ENCODE measurements at regions not wholly inside any gene's neighbourhood (a gene's known extent, or its start where the extent isn't known, plus 50 kb on each side); places are given as distances from the start of the nearest gene placed in this dataset.

DNA sequence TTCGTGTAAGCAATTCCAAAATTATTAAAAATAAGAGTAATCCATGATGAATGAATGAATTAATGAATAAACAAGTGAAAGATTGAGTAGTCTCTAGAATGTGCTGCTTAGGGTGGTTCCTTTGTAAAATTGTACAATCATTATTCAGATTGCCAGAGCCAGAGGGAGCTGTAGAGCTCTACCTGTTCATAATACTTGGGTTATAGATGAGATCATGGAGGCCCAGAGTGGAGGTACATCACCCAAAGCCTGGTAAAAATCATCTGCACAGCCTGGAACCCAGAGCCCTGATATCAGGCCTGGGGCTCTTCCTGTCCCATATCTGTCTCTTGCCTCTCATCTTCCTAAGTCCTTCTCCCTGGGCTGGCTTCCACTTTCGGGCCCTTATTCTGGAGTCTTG is 297.2 kb downstream of the RPLP1 start:
- Histone ChIP-seq H3K27me3 (ENCODE audit: insufficient read depth, low read length, poor library complexity) (peaks cover 30% of the 10 kb centered on the region), H4K20me1 (ENCODE audit: insufficient read depth, low read length) (peaks cover 7% of the 10 kb centered on the region), H3K27ac (ENCODE audit: low read length) (no peak overlapping the region), H3K36me3 (ENCODE audit: insufficient read depth, low read length) (no peaks in the 10 kb centered on the region), H3K79me2 (ENCODE audit: insufficient read depth, low read length) (no peaks in the 10 kb centered on the region), H3K9me3 (ENCODE audit: insufficient read depth, low read length, severe bottlenecking) (peaks cover 10% of the 10 kb centered on the region), H3K4me1 (ENCODE audit: insufficient read depth, low read length) (peaks cover 4% of the 10 kb centered on the region; the same call in 1 of the 2 replicates), H3K9ac (ENCODE audit: low read depth, low read length) (no peak overlapping the region), H3K4me2 (ENCODE audit: insufficient read depth, low read length) (no peak overlapping the region), H2AFZ (ENCODE audit: low read depth, low read length) (no peak overlapping the region), H3K4me3 (ENCODE audit: low read depth in 1 of 2, low read length in 2 of 2) (no peak overlapping the region)
- ATAC-seq (ENCODE audit: insufficient read depth, low read depth) (no peak), DNase-seq (no peak)
- TF ChIP-seq EZH2 (IDR thresholded peaks at IDR 0.05; ENCODE audit: borderline replicate concordance, low read depth, low read length, severe bottlenecking): no peak
- TF ChIP-seq, protein P1, sequence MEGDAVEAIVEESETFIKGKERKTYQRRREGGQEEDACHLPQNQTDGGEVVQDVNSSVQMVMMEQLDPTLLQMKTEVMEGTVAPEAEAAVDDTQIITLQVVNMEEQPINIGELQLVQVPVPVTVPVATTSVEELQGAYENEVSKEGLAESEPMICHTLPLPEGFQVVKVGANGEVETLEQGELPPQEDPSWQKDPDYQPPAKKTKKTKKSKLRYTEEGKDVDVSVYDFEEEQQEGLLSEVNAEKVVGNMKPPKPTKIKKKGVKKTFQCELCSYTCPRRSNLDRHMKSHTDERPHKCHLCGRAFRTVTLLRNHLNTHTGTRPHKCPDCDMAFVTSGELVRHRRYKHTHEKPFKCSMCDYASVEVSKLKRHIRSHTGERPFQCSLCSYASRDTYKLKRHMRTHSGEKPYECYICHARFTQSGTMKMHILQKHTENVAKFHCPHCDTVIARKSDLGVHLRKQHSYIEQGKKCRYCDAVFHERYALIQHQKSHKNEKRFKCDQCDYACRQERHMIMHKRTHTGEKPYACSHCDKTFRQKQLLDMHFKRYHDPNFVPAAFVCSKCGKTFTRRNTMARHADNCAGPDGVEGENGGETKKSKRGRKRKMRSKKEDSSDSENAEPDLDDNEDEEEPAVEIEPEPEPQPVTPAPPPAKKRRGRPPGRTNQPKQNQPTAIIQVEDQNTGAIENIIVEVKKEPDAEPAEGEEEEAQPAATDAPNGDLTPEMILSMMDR (IDR thresholded peaks at IDR 0.05; ENCODE audit: borderline replicate concordance, extremely low read depth, low read length, poor library complexity, severe bottlenecking): peak; percentile 36

DNA sequence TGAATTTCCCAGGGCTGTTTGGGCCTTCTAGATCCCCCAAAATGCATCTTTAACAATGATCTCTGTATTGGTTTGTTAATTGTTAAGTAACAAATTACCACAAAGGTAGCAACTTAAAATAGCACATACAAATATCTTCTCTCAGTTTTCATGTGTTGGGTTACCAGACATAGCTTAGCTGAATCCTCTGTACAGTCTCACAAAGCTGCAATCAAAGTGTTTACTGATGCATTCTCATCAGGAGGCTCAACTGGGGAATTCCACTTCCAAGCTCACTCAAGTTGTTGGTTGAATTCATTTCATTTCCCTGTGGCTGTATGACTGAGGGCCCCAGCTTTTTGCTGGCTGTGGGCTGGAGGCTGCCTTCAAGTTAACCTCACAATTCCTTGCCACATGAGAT is 297.6 kb downstream of the RPLP1 start:
- no peak overlapping the region for H2AFZ ChIP-seq (ENCODE audit: low read depth, low read length)
- TF ChIP-seq EZH2 (IDR thresholded peaks at IDR 0.05; ENCODE audit: borderline replicate concordance, low read depth, low read length, severe bottlenecking): no peak
- TF ChIP-seq, protein P1 (IDR thresholded peaks at IDR 0.05; ENCODE audit: borderline replicate concordance, extremely low read depth, low read length, poor library complexity, severe bottlenecking): no peak
- H3K4me2 ChIP-seq (ENCODE audit: insufficient read depth, low read length): no peak overlapping the region
- no peak overlapping the region for H3K4me3 ChIP-seq (ENCODE audit: low read depth in 1 of 2, low read length in 2 of 2)
- H3K9me3 ChIP-seq (ENCODE audit: insufficient read depth, low read length, severe bottlenecking): peaks cover 10% of the 10 kb centered on the region
- H3K27ac ChIP-seq (ENCODE audit: low read length): no peak overlapping the region
- ATAC-seq (ENCODE audit: insufficient read depth, low read depth): no peak
- peaks cover 30% of the 10 kb centered on the region for H3K27me3 ChIP-seq (ENCODE audit: insufficient read depth, low read length, poor library complexity)
- peaks cover 4% of the 10 kb centered on the region for H4K20me1 ChIP-seq (ENCODE audit: insufficient read depth, low read length)
- no peak overlapping the region for H3K9ac ChIP-seq (ENCODE audit: low read depth, low read length)
- peaks cover 8% of the 10 kb centered on the region for H3K4me1 ChIP-seq (ENCODE audit: insufficient read depth, low read length)
- no peaks in the 10 kb centered on the region for H3K36me3 ChIP-seq (ENCODE audit: insufficient read depth, low read length)
- no peak for DNase-seq
- H3K79me2 ChIP-seq (ENCODE audit: insufficient read depth, low read length): no peaks in the 10 kb centered on the region

DNA sequence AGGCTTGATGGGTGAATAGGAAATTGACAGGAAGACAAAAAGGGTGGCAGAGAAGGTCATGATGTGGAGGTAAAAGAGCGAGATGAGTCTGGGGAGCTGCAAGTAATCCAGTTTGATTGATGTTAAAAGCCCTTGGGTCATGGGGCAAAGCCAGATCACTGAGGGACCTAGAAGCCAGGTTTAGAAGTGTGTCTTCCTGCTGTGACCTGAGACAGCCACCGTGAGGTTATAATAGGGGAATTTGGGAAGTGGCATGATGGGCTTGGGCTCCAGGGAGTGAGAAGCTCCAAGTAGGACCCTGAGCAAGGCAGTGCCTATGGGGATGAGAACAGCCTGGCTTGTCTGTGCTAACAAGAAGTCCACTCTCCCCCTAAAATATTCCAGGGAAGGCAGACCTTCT is 298.5 kb downstream of the RPLP1 start:
- Histone ChIP-seq H3K27me3 (ENCODE audit: insufficient read depth, low read length, poor library complexity) (peaks cover 25% of the 10 kb centered on the region), H3K27ac (ENCODE audit: low read length) (no peak overlapping the region), H3K4me1 (ENCODE audit: insufficient read depth, low read length) (peaks cover 17% of the 10 kb centered on the region), H3K79me2 (ENCODE audit: insufficient read depth, low read length) (no peaks in the 10 kb centered on the region), H3K4me3 (ENCODE audit: low read depth in 1 of 2, low read length in 2 of 2) (no peak overlapping the region), H2AFZ (ENCODE audit: low read depth, low read length) (no peak overlapping the region), H4K20me1 (ENCODE audit: insufficient read depth, low read length) (peaks cover under 1% of the 10 kb centered on the region), H3K36me3 (ENCODE audit: insufficient read depth, low read length) (no peaks in the 10 kb centered on the region), H3K9me3 (ENCODE audit: insufficient read depth, low read length, severe bottlenecking) (peaks cover 10% of the 10 kb centered on the region), H3K4me2 (ENCODE audit: insufficient read depth, low read length) (no peak overlapping the region), H3K9ac (ENCODE audit: low read depth, low read length) (no peak overlapping the region)
- TF ChIP-seq, protein P1 (IDR thresholded peaks at IDR 0.05; ENCODE audit: borderline replicate concordance, extremely low read depth, low read length, poor library complexity, severe bottlenecking): no peak
- TF ChIP-seq EZH2 (IDR thresholded peaks at IDR 0.05; ENCODE audit: borderline replicate concordance, low read depth, low read length, severe bottlenecking): no peak
- no peak for ATAC-seq (ENCODE audit: insufficient read depth, low read depth)
- DNase-seq: no peak

DNA sequence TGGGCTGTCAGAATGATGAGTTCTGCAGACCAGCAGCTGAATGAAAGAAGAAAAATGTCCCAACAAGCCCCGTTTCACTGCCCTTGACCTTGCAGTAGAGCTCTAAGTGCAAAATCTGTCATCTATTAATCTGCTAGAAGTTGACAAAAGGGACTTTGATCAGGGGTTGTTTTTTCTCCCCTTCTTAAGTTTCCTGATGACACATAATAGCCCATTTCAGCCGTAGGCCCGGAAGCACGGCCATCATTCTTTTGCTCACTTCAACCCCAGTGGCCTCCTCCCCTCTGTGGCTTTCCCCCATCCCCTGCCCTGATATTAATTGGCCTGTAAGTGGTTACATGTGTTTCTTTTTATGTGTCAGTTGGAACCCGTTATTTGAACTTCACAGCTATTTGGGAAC is 298.9 kb downstream of the RPLP1 start:
- DNase-seq: no peak
- TF ChIP-seq, protein P1 (IDR thresholded peaks at IDR 0.05; ENCODE audit: borderline replicate concordance, extremely low read depth, low read length, poor library complexity, severe bottlenecking): no peak
- no peak for TF ChIP-seq EZH2 (IDR thresholded peaks at IDR 0.05; ENCODE audit: borderline replicate concordance, low read depth, low read length, severe bottlenecking)
- Histone ChIP-seq H3K4me3 (ENCODE audit: low read depth in 1 of 2, low read length in 2 of 2) (no peak overlapping the region), H4K20me1 (ENCODE audit: insufficient read depth, low read length) (peaks cover 5% of the 10 kb centered on the region), H3K79me2 (ENCODE audit: insufficient read depth, low read length) (no peaks in the 10 kb centered on the region), H2AFZ (ENCODE audit: low read depth, low read length) (no peak overlapping the region), H3K27ac (ENCODE audit: low read length) (no peak overlapping the region), H3K4me2 (ENCODE audit: insufficient read depth, low read length) (no peak overlapping the region), H3K36me3 (ENCODE audit: insufficient read depth, low read length) (no peaks in the 10 kb centered on the region), H3K9me3 (ENCODE audit: insufficient read depth, low read length, severe bottlenecking) (peaks cover 10% of the 10 kb centered on the region), H3K27me3 (ENCODE audit: insufficient read depth, low read length, poor library complexity) (peaks cover 25% of the 10 kb centered on the region), H3K9ac (ENCODE audit: low read depth, low read length) (no peak overlapping the region), H3K4me1 (ENCODE audit: insufficient read depth, low read length) (peaks cover 22% of the 10 kb centered on the region)
- no peak for ATAC-seq (ENCODE audit: insufficient read depth, low read depth)
